ENCODE measurements at regions not wholly inside any gene's neighbourhood (a gene's known extent, or its start where the extent isn't known, plus 50 kb on each side); places are given as distances from the start of the nearest gene placed in this dataset.
A peak's percentile ranks its signal among the peaks of the same experiment; 100 is the strongest.

DNA sequence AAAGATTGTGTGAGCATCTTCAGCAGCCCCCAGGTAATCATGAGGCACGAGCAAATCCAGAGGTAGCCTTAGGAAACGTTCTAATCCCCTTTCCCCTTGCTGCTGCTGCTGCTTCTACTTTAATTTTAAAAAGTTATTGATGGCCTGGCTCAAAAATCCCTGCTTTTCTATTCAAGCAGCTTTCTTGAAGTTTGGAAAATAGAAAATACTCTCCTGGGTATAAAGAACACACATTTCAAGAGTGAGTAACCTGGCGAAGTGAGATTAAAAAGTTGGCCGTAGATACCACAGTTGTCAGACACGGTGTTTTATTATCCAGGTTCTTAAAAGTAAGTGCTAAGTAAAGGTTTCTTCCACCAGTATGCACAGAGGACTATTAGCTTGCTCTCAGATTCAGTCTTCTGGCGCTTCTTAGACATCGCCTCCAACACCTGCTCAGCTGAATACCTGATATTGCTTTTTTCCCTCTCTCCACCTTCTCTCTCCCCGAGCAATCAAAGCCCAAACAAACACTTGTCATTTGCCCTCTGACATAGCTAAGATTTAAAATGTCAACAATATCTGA lies 150.7 kb downstream of the EDN3 start:
- H3K36me3 ChIP-seq: no peaks in the 10 kb centered on the region
- no peak overlapping the region for H3K27ac ChIP-seq
- TF ChIP-seq POLR2A (IDR thresholded peaks at IDR 0.05): no peak
- TF ChIP-seq, protein P1, sequence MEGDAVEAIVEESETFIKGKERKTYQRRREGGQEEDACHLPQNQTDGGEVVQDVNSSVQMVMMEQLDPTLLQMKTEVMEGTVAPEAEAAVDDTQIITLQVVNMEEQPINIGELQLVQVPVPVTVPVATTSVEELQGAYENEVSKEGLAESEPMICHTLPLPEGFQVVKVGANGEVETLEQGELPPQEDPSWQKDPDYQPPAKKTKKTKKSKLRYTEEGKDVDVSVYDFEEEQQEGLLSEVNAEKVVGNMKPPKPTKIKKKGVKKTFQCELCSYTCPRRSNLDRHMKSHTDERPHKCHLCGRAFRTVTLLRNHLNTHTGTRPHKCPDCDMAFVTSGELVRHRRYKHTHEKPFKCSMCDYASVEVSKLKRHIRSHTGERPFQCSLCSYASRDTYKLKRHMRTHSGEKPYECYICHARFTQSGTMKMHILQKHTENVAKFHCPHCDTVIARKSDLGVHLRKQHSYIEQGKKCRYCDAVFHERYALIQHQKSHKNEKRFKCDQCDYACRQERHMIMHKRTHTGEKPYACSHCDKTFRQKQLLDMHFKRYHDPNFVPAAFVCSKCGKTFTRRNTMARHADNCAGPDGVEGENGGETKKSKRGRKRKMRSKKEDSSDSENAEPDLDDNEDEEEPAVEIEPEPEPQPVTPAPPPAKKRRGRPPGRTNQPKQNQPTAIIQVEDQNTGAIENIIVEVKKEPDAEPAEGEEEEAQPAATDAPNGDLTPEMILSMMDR (IDR thresholded peaks at IDR 0.05): no peak
- no peak overlapping the region for H3K4me3 ChIP-seq
- DNase-seq: no peak
- H3K4me1 ChIP-seq: no peaks in the 10 kb centered on the region
- no peaks in the 10 kb centered on the region for H3K27me3 ChIP-seq
- H3K9me3 ChIP-seq: no peaks in the 10 kb centered on the region

DNA sequence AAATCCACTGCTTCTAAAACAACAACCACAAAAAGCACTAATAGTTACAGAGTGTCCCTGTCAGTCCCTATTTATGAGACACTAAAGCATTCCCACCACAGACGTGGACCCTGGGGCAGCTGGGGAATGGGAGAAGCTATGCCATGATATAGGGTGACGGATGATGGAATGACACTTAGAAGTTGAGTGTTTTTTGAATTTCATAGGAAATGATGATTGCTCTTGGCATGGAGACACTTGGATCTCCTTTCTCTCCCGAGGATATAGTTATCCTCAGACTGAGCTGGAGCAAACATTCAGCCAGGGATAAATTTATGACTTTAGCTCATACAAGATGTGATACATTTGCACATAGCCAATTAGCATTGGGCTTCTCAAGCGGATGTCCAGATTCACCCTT lies 151.2 kb downstream of the EDN3 start:
- Histone ChIP-seq H3K4me1 (no peaks in the 10 kb centered on the region), H3K27ac (no peak overlapping the region), H3K27me3 (no peaks in the 10 kb centered on the region), H3K9me3 (no peaks in the 10 kb centered on the region), H3K4me3 (no peak overlapping the region), H3K36me3 (no peaks in the 10 kb centered on the region)
- TF ChIP-seq, protein P1 (IDR thresholded peaks at IDR 0.05): no peak
- TF ChIP-seq POLR2A (IDR thresholded peaks at IDR 0.05): no peak
- DNase-seq: no peak

DNA sequence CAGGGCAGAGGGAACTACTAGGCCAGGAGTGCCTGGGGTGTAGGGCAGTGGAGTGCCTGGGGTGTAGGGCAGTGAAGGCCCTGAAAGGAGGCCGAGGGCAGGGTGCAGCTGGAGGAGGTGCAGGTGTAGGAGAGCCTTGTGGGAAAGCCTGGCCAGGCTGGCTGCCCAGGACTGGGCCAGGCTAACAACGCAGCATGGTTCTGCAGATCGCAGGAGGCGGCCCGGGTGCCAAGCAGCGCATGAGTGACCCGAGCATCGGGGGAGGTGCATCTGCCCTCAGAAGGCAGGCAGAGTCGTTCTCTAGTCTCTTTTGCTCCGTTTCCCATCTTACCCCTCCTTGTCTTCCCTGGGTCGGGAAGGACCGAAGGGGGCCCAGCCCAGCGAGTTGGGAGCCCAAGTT lies 151.5 kb upstream of the PHACTR3 start:
- H3K4me3 ChIP-seq: no peak overlapping the region
- H3K27ac ChIP-seq: no peak overlapping the region
- no peaks in the 10 kb centered on the region for H3K27me3 ChIP-seq
- no peak for DNase-seq
- H3K4me1 ChIP-seq: no peaks in the 10 kb centered on the region
- H3K9me3 ChIP-seq: no peaks in the 10 kb centered on the region
- H3K36me3 ChIP-seq: no peaks in the 10 kb centered on the region
- no peak for TF ChIP-seq POLR2A (IDR thresholded peaks at IDR 0.05)
- TF ChIP-seq, protein P1 (IDR thresholded peaks at IDR 0.05): no peak

DNA sequence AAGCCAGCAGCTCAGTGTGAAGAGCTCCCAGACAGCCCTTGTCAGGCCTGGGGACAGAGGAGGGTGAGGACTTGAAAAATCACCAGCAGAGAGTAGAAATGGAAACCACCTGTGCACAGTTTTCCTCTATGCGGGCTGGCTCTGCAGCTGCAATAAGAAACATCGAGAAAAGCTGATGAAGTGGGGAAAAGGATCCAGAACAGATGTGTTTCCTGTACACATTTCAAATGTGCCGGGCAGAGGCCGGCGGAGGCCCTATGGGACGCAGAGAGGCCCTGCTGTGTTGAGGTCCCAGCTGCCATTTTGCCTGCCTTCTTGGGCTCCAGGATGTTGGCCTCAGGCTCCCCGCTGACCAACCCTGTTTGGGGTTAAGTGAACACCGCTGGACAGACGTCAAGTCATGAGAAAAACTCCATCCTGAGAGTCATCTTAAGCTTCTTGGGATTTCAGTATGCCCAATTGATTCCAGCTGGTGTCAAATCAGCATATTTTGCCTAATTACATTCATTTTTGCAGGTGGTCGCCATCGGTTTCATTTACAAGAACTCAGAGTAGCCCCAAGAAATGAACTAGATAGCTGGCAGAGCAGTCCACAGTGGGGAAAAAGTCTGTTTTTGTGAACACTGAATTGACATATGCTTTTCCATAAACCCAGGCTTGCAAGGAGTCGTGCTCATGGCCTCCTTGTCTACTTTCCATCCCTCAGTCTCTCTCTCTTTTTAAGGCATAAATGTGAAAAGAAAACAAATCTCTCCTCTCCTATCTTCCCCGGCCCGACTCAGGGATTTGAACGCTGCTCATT lies 150.4 kb upstream of the PHACTR3 start:
- no peaks in the 10 kb centered on the region for H3K9me3 ChIP-seq
- no peak overlapping the region for H3K27ac ChIP-seq
- H3K27me3 ChIP-seq: no peaks in the 10 kb centered on the region
- no peak overlapping the region for H3K4me3 ChIP-seq
- H3K36me3 ChIP-seq: no peaks in the 10 kb centered on the region
- no peak for TF ChIP-seq POLR2A (IDR thresholded peaks at IDR 0.05)
- TF ChIP-seq, protein P1 (IDR thresholded peaks at IDR 0.05): no peak
- H3K4me1 ChIP-seq: no peaks in the 10 kb centered on the region
- DNase-seq: no peak

DNA sequence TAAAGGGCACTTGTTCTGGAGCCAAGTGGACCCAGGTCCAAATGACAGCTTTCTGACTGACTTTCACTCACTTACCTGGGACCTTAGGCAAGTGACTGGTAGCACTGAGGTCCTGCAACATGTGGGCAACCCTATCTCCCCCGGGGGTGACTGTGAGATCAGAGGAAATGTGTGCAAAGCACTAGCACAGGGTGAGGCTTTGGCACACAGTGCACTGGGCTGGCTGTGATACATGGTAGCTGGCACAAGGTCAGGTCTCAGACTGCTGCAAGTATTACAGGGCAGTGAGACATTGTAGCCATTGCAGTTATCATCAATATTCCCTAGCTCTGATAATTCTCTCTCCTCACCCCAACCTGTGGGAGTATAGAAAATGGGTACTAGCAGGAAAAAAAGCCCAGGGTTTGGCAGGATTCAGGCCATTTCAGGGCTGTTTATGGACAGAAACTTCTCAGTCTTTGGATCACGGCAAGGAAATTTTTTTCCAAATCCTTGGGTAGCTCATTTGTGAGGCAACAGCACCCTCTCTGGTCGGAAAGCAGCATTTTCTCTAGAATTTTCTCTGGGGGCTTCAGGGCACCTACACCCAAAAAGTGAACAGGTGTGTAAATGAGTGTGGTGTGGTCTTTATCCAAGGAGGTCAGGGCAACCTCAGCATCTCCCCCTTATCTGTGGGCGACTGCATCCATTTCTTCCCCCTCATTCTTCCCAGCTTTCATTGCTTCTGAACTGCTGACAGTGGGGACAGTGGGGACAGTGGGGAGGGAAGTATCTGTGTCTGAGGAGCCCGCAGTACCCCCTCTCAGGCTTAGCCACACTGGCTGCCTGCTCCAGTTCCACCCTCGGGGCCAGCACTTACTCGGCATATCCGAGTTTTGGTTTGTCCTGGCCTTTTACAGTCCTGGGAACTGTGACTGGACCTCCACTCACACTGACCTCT lies 148.7 kb upstream of the PHACTR3 start:
- no peaks in the 10 kb centered on the region for H3K4me1 ChIP-seq
- TF ChIP-seq POLR2A (IDR thresholded peaks at IDR 0.05): no peak
- TF ChIP-seq, protein P1 (IDR thresholded peaks at IDR 0.05): peak in 4 of 6 experiments; percentile 36 to 62 (median 57)
- H3K27ac ChIP-seq: no peak overlapping the region
- no peak overlapping the region for H3K4me3 ChIP-seq
- H3K36me3 ChIP-seq: no peaks in the 10 kb centered on the region
- no peak for DNase-seq
- H3K27me3 ChIP-seq: no peaks in the 10 kb centered on the region
- H3K9me3 ChIP-seq: no peaks in the 10 kb centered on the region

All from Peyer's patch (tissue), 4 donors.